Fibroblast of skin of back (primary cell): ENCODE measurements at regions not wholly inside any gene's neighbourhood (a gene's known extent, or its start where the extent isn't known, plus 50 kb on each side); places are given as distances from the start of the nearest gene placed in this dataset.

ENCODE experiments used
- DNase-seq: peaks from one replicate; pipeline ENCODE4 v3.0.0-alpha.2; 2013

DNA sequence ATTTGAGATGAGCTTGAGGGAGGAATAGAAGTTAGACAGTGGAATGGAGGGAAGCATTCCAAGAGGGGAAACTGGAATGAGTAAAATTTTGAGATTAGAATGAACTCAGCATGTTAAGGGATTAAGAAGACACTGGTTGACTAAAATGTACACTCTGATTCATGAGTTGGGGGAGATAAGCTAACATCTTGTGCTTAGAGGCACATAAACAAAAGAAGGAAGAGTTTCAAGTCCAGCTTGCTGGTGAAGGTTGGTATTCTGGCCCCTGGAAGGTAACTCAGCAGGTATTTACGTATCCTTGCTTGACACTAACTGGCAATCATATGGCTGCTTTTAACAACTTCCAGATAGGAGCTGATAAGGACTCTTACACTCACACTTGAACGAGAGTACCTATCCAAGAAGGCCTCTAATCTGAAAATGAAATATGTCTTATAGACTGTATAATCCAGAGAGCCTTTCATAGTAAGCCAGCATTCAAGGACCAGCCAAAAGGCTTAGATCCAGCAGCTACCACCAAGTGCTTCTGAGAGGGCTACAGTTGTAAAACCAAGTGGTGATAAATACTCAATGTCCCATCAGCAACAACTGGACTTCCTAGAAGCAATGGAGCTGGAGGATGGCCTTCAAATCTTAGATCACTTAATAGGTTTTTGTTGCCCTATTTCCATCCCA, 149.7 kb upstream of the SERP2 start:
- DNase-seq, result peak; percentile 32

- DNase-seq, result no peak
Observed at GRCh38 chr13:44224450-44225149, 149.0 kb upstream of the SERP2 start.

- no peak for DNase-seq
Observed at GRCh38 chr13:44229371-44230030, 144.1 kb upstream of the SERP2 start.

- peak; percentile 34 for DNase-seq
Observed at GRCh38 chr13:44230071-44230470, 143.6 kb upstream of the SERP2 start.

- peak; percentile 70 for DNase-seq
Observed at GRCh38 chr13:44230736-44231135, 142.9 kb upstream of the SERP2 start.

DNA sequence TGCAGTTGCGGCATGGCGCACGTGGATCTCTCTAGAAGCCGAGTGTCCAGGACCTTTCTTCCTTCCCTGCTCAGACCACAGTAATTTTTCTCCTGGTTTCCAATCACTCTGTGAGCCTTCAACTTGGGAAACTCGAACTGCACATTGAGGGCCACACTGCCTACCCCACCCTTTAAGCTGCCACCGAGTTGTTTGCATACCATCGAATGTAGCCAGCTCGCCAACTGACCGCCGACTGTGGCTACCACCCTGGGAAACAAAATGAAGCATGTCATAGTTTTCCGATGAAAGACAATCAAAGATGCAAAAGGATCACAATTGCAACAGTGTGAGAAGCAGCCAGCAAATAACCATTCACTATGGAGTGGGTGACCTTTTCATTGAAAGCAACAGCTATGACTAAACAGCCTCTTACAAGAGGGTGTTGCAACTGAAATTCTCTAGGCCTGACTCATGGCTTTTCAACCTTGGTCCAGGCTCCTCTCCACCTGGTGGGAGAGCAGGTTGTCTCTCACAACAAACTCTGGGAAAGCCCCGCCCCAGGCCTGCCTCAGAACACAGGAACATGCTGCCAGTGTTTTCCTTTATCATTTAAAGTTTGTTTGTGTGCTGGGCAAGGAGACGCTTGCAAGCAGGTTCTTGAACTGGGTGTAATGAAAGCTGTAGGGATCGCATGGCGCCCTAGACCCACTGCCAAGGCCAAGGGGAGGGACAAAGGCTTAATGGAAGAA, 141.7 kb upstream of the SERP2 start:
- DNase-seq, result peak; percentile 67

GRCh38 chr13:44232774-44233173, 140.8 kb upstream of the SERP2 start:
- no peak for DNase-seq

- DNase-seq, result no peak
Observed at GRCh38 chr13:44234566-44234965, 139.1 kb upstream of the SERP2 start.

GRCh38 chr13:44236370-44236769, 137.3 kb upstream of the SERP2 start:
- no peak for DNase-seq

GRCh38 chr13:44236801-44237207, 136.8 kb upstream of the SERP2 start:
- DNase-seq, result no peak

DNA sequence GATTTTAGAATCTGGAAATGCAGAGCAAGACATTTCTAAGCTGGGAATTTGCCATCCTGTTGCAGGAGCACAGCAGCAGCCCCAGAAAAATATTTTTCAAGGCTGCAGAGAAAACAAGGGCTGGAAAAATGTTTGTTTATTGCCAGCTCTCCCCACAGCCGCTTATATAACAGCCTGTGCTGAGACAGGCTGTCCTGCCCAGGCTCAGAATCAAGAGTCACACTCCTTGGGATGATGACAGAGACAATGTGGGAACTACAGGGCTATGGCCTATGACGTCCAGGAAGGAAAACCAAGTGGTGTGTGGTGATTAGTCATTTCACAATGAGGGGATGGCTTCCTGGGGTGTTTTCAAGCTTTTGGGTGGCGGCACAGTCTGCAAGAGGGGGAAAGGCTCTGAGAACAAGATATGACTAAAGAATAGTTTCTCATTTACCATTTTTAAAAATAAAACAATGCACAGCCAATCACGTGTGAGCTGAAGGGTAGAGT, 136.3 kb upstream of the SERP2 start:
- DNase-seq, result peak; percentile 94

- DNase-seq, result peak; percentile 53
Observed at GRCh38 chr13:44237881-44238421, 135.7 kb upstream of the SERP2 start.

- DNase-seq, result no peak
Observed at GRCh38 chr13:44240611-44241145, 132.9 kb upstream of the SERP2 start.

DNA sequence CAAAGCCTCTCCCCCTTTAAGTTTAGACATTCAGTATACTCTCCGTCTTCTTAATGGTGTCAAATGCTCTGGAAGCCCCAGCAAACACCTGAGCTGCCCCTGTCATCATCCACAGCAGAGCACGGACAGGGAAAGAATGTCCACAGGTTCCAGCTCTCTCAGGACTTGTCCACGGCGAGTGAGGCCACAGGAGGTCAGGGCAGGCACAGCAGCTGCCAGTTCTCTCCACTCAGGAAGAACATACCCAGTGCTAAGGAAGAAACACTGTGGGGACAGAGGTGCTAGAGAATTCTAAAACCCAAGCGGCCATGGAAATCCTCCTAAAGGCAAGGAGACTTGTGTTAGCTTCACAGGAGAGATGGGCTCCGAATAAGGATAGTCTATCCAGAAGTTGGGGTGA, 132.0 kb upstream of the SERP2 start:
- DNase-seq, result no peak

DNA sequence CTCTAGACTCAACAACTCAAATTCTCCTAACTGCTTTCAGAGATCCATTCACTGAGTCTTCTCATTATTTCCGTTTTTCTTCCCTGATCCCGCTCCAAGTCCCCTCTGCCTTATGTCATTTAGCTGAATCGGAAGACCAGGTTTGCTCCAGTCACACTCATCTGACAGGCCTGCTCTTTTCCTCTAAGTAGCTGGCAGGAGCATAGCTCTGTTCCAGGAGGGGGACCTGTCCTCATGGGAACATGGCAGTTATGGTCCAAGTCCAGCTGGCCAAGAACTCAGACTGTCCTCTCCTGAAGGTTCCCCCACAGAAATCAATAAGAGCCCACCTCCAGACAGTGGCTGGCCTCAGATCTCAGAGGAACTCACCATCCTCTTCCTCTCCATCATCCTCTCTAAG, 130.9 kb upstream of the SERP2 start:
- no peak for DNase-seq

DNA sequence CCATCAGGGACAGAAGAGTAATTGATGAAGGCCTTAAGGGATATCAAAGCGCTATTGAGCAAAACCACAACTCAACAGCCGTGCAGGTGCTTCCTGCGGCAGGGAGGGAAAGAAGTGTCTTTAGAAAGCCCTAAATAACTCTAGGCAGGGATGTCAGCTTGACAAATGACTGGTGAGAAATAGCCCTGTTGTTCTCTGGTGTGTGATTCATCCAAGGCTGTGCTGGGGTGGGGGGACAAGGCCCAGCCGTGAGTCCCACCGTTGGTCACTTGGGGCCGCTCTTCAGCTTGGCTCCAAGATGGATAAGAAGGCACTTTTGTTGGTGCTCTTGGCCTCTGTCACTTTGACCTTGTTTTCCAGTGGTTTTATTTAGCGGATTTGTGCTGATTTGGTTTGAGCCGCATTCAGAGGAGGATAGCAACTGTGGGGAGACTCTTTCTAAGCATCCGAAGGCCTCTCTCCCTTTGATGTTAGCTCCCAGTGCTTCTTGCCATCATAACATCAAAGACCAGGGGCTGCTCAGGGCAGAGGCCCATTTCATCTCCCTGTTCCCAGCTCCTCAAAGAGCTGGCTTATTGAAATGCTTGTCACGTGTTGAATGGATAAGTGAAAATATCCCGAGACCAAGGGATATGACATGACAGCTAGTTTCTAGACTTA, 130.3 kb upstream of the SERP2 start:
- peak; percentile 79 for DNase-seq

DNA sequence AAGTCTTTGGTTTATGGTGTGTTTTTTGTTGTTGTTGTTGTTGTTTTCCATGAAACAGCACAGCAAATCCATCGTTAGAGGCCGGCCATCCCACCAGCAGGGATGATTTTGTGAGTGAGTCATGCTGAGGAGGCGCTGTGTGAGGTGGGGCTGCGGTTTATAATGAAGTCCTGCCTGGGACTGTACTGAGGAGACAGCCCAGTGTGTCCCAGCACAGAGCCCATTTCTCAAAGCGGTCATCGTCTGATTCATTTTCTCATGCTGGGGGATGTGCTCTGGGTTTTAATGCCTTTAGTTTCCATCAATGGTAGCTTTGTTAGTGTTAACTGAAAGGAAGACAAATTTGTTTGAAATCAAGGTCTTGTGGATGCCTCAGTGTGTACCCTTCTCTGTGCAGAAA, 129.3 kb upstream of the SERP2 start:
- DNase-seq, result peak; percentile 87

DNA sequence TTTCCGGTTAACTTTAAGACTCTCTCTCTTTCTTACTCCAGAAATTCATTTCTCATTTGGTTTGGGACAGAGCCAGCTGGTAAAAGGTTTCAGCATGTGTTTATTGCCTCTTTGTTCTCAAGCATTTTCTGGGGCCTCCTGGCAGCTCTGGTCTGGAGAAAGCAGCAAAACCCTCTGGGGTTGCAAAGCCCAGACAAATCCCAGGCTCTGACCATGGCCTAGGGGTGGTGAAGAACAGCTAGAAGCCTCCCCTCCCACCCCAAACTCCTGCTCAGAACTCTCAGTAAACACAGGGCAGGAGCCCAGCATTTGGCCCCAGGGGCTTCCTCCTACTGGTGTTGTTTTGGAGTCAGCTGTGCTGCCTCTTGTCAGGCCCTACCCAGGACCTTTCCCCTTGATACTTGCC, 124.2 kb upstream of the SERP2 start:
- DNase-seq, result peak; percentile 61

DNA sequence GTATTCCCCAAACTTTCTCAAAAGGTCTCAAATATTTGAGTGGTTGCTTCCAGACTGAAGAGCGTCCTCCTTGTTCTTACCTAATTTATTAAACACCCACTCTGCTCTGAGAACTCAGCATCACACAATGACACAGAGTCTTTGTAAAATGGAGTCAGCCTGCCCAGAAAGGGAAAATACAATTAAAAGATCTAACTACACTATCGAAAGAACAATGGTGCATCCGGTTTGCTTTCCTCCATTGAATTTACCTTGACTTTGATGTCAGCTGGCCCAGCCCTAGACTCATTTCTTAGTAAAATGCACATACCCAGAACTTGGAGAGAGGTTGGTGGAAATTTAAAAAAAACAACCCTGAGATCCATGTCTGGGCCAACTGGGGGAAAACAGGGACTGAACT, 120.7 kb upstream of the SERP2 start:
- DNase-seq, result no peak

DNA sequence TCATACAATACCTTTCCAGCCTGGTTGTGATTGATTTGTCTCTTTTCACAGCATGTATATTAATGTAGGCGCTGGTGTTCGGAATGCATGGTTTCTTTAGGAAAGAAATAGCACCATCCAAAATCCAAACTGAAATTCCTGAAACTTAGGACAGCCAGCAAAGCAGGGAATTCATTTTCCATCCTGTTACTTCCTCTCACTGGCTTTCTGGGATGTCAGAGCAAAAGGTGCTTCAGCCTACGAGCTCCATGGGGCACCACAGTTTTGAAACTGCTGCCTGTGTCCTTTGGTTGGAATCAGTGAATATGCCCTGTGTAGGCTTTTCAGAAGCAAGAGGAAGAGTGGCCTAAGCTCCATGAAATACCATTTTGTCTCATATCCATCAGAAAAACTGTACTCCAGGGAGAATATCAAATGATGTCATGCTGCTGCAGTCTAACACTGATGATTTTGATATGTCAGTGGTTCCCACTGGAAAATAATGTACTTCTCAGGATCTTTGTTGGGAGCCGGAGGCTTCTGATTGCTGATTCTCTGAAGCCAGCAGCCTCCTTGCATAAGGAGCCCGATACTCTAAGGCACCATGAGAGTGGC, 117.8 kb upstream of the SERP2 start:
- no peak for DNase-seq

DNA sequence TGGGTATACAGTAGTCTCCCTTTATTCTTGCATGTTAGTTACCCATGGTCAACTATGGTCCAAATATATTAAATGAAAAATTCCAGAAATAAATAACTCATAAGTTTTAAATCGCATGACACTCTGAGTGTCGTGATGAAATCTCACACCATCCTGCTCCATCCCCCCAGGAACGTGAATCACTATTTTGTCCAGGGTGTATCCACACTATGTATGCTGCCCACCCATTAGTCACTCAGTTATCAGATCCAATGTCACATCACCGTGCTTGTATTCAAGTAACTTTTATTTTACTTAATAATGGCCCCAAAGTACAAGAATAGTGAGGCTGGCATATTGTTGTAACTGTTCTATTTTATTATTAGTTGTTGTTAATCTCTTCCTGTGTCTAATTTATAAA, 115.8 kb upstream of the SERP2 start:
- no peak for DNase-seq
